H1 (cell line): ENCODE measurements at regions not wholly inside any gene's neighbourhood (a gene's known extent, or its start where the extent isn't known, plus 50 kb on each side); places are given as distances from the start of the nearest gene placed in this dataset.

Experiments
- CHD7 ChIP-seq: fragments of 300-600 bp; sonication (generic); IDR thresholded peaks from 2 replicates; pipeline ENCODE4 v1.7.1; 2012; ENCODE audit warnings: low read length, moderate library complexity, mild to moderate bottlenecking, inconsistent platforms; ENCODE audit not compliant: insufficient replicate concordance
- KDM5A ChIP-seq: fragments of 200-600 bp; IDR thresholded peaks from 2 replicates; pipeline ENCODE4 v1.7.1; 2012; ENCODE audit warnings: mild to moderate bottlenecking, low read length, inconsistent platforms, mixed read lengths
- PHF8 ChIP-seq: fragments of 200-600 bp; sonication (generic); conservative IDR thresholded peaks from 2 replicates; pipeline ENCODE4 v1.7.1; 2012; ENCODE audit warnings: low read depth, mild to moderate bottlenecking, inconsistent platforms, low read length, moderate library complexity

GRCh38 chr6:37106051-37106363 is 63.9 kb upstream of the PIM1 start (continued):
- TF ChIP-seq CHD7 (no peak), KDM5A (no peak), PHF8 (no peak)
